RWPE1 (cell line): ENCODE measurements at regions not wholly inside any gene's neighbourhood (a gene's known extent, or its start where the extent isn't known, plus 50 kb on each side); places are given as distances from the start of the nearest gene placed in this dataset.

Experiments used
- CTCF ChIA-PET: fragments of 350-600 bp; sonication (Branson Sonifier 250); formaldehyde crosslinking; extraction: SDS; loops from one replicate; lab custom pipeline; 2021; lab: Yijun Ruan, JAX
- POLR2A ChIA-PET: fragments of 400-600 bp; formaldehyde crosslinking; extraction: SDS; loops from one replicate; lab custom pipeline; 2020; ENCODE audit warnings: antibody characterized with exemption; ENCODE audit not compliant: low non-redundant PET; lab: Yijun Ruan, JAX
- DNase-seq: peaks from one replicate; pipeline ENCODE4 v3.0.0; 2012; ENCODE audit warnings: low spot score
- H3K27ac ChIP-seq: fragments of 450-650 bp; 2 replicates; pipeline ENCODE4 v1.5.1; 2017
- CTCF ChIP-seq: fragments of 450-650 bp; conservative IDR thresholded peaks from 2 replicates; pipeline ENCODE4 v1.5.1; 2017; ENCODE audit warnings: low read depth, mild to moderate bottlenecking

GRCh38 chr11:70527429-70528045, 129.2 kb downstream of the CTTN start:
- TF ChIP-seq CTCF: no peak
- no peak overlapping the region for H3K27ac ChIP-seq
- CTCF ChIA-PET: no interaction called here
- POLR2A ChIA-PET: no interaction called here
- DNase-seq: no peak

- DNase-seq: no peak
- POLR2A ChIA-PET: no interaction called here
- no peak overlapping the region for H3K27ac ChIP-seq
- CTCF ChIA-PET: no interaction called here
- no peak for TF ChIP-seq CTCF
These were observed 129.9 kb downstream of the CTTN start for GRCh38 chr11:70528046-70528793.

GRCh38 chr11:70528794-70529580, 130.7 kb downstream of the CTTN start:
- no peak overlapping the region for H3K27ac ChIP-seq
- TF ChIP-seq CTCF: no peak
- POLR2A ChIA-PET: no interaction called here
- DNase-seq: no peak
- CTCF ChIA-PET: no interaction called here

- DNase-seq: no peak
- H3K27ac ChIP-seq: no peak overlapping the region
- CTCF ChIA-PET: no interaction called here
- TF ChIP-seq CTCF: no peak
- POLR2A ChIA-PET: no interaction called here
These were observed 131.7 kb downstream of the CTTN start for GRCh38 chr11:70530010-70530409.

- H3K27ac ChIP-seq: no peak overlapping the region
- TF ChIP-seq CTCF: no peak
- no peak for DNase-seq
- POLR2A ChIA-PET: no interaction called here
- CTCF ChIA-PET: interaction anchor here (0.6 to 1.0 kb wide), 2 partner anchors 11 to 1889 kb away, joined by 3 to 4 read pairs; no protein-coding TSS in a partner anchor
These were observed 132.4 kb downstream of the CTTN start for GRCh38 chr11:70530629-70531185.
